HG03280 (cell line): ENCODE measurements at regions not wholly inside any gene's neighbourhood (a gene's known extent, or its start where the extent isn't known, plus 50 kb on each side); places are given as distances from the start of the nearest gene placed in this dataset.

Experiments
- ATAC-seq: cut with Tn5 transposase; IDR thresholded peaks from one replicate; pipeline ENCODE4 v1.9.1; 2021; ENCODE audit warnings: mild to moderate bottlenecking, moderate library complexity; ENCODE audit not compliant: unreplicated experiment

- ATAC-seq, result no peak
Measured at GRCh38 chr6:40340957-40341356, 246.2 kb downstream of the LRFN2 start.

GRCh38 chr6:40340196-40340595, 247.0 kb downstream of the LRFN2 start:
- ATAC-seq, result no peak

DNA sequence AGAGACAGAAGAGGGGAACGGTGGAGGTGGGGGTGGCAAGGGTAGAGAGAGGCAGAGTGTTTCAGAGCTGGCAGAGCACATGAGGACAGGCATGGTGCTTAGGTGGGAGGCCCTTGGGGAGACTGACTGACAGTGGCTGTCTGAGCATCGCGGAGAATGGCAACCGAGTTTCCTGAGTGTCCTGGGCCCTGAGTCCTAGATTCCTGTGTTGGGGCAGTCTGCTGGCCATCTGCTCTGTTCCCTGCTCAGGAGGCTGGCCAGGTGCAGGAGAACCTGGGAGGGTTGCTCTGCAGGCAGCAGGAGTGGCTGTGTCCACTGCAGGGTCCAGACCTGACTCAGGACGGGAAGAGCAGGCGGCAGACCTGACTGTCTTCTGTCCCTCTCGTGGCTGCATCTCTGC, 248.9 kb downstream of the LRFN2 start:
- no peak for ATAC-seq

DNA sequence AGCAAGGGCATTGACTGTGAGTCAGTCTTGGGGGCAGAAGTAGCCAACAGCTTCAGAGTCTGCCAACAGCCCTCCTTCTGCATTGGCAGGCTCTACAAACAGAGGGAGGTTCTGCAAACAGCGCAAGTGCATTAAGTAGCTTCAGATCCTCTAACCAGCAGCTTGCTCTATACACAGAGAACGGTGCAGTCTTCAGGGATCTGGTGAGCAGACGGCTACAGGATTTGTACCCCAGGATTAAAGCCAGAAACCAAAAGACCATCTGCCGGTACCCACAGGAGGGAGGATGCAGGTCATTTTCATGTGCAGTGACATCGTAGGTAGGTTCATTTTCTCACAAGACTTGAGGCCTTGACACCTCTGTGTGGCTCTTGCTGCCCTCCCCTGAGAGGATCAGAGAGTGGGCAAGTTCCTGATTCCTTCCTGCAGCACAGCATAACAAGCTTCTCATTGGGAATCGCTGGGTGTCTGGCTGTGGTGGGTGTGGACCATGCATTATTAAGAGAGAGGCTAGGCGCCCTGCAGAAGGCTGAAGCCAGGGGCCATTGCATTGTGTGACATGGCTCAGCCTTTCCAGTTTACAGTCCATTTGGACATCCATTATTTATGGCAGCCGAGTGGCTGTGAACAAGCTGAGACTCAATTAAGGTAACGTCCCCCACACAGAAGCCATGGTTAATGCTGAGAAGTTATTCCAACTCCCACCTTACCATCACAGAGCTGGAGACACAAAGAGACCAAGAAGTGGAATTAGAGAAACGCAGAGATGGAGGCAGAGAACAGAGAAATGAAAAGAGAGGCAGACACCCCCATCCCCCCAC, 250.0 kb downstream of the LRFN2 start:
- ATAC-seq, result no peak

GRCh38 chr6:40336296-40336695, 250.9 kb downstream of the LRFN2 start:
- ATAC-seq, result no peak

DNA sequence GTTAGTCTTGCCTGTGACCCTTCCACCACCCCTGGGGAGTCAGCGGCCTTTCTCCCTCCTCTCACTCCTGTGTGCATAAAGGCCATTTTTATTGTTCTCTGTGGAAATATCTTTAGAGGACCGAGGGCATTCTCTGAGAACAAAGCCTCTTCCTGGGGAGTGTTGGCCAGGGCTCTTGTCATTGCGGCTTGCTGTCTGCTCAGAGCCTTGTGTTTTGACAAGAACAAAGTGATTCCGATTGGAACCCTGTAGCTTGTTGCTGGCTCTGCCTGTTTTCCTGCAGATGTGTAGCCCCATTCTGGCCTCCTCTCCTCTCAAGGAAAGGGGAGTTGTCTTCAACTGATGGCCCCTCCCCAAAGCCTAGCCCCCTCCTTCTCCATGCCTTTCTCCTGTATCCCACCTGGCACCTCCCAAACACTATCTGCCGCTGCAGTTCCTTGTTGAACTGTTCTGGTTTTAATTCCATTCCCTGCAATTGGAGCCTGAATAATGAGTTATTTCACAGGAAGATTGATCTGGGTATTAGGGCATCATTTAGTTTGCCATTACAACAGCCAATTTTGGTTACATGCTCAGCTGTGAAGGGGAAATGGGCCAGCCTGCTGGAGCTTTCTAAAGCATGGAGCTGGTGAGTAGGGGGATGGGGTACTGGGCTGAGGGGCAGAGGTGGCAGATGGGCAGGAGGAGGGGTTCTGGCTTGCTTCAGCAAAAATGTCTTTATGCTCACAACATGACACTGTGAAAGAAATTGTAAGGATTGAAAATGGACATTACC, 252.5 kb downstream of the LRFN2 start:
- ATAC-seq, result no peak

DNA sequence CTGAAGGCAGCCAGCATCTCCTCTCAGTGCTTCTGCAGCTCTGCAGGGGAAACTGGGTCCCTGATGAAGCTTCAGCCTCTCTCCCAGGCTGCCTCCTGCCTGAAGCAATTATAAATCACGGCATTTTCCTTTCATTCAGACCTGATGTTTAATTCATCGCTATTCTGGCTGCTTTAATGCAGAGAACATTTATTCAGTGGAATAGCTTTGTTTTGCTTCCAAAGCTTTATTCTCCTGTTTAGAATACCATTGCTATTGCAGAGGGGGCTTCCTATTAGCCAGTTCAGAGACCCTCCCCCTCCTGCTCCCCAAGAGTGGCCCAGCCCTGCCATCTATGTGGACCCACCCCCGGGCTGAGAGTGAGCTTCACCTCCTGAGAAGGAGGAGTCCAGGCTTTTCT, 255.6 kb downstream of the LRFN2 start:
- no peak for ATAC-seq

DNA sequence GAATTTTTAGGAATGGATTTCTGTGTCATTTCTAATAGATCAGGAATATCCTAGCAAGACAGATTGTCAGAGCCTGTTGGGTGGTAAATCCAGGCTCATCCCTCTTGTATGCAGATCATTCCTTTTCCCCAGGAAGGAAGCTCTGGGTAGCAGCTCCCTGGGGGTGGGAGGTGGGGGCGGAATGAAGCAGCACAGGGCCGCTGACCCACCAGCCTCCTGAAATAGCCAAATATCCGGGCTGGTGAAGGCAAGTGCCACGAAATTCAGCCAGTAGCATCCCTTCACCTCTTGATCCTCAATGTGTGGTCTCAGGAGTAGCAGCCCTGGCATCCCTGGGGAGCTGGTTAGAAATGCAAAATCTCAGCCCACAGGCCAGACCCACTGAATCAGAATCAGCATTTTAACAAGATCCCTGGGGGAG, 256.9 kb downstream of the LRFN2 start:
- no peak for ATAC-seq

DNA sequence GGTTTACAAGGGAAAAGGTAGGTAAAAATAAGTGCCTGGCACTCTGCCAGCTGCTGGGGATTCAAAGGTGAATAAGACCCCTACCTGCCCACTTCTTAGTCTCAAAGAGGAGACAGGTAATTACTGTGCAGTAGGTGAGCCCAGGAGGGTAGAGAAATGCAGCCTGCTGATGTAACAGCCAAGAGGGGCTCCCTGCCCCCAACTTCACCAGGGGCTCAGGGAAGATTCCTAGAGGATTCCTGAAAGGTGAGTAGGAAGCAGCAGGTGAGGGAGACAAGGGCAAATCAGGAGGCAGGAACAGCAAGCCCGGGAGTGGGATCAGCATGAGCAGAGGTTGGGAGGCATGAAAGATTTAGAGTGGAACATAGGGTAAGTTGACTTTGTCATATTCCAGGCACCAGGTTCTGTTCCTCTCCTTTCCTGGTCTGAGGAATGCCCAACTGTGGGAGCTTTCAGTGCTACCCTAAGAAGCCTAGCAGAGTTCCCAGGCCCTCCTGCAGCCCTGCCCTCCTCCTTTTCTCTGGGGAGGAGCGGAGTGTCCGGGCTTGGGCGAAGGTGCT, 258.1 kb downstream of the LRFN2 start:
- ATAC-seq, result no peak

GRCh38 chr6:40328386-40328985, 258.7 kb downstream of the LRFN2 start:
- ATAC-seq, result no peak

GRCh38 chr6:40326714-40327421, 260.3 kb downstream of the LRFN2 start:
- ATAC-seq, result no peak

DNA sequence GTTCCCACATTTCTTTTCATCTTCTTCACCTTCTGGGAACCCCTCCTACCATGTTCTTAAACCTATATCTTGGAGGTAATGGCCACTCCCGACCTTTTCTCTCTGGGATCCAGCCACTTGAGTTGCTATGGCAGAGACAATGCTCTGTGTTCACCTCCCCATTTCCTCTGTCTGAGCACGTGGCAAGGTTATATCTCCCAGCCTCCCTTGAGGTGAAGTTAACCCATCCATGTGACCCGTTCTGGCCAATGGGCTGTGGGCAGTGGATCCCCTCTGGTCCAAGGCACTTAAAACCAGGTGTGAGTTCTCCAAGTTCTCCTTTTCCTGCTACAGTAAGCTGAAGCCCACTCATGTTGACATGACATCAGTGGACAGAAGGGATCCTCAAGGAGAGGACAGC, 261.4 kb downstream of the LRFN2 start:
- no peak for ATAC-seq

DNA sequence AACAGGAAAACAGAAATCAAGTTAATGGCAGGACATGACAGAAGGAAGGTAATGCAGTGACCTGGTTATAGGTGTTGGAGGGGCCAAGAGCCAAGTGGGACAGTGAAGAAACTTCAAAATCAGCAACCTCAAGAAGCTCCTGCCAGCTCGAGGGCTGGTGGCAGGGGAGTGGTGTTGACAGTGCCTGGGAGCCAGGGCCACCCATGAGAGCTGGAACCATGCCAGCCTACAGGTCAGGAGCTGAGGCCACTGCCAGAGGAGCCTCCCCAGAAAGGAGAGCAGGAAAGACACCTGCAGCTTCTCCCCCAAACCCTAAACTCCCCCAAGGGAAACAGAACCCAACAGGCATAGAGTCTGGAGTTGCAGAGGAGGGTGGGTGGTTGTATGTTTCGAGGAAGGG, 262.1 kb downstream of the LRFN2 start:
- ATAC-seq, result no peak

DNA sequence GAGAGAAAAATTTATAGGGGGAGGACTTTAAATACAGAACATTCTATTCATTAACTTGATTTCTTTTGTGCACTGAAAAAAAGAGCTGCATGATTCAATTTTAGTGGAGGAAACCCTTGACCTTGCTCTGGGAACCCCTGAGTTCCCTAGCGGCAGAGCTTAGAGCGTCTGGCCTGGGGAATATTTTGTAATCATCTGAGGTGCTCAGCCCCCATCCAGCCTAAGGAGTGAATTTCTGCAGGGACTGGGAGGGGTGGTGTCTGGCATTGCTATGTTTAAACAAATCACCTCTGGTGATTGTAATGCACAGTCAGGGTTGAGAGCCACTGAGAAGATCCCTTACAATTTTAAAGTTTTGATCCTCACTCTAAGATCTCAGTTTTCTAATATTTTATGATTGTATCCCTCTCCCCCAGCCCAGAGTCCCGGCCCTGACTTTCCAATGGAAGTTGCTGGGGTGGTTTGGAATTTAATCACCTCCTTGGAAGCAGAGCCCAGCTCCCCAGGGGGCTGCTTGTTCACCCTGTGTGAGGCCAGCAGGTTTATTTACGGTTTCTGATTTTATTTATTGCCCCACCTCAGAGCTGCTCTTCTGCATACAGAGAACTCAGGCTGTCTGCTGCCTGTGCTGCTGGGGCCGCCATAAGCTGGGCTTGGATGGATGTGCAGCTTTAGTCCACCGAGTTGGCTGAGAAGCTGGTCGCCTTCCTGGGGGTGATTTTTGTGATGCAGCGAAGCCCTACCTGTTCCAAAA, 263.1 kb downstream of the LRFN2 start:
- no peak for ATAC-seq

- no peak for ATAC-seq
Measured at GRCh38 chr6:40322336-40322735, 264.8 kb downstream of the LRFN2 start.

DNA sequence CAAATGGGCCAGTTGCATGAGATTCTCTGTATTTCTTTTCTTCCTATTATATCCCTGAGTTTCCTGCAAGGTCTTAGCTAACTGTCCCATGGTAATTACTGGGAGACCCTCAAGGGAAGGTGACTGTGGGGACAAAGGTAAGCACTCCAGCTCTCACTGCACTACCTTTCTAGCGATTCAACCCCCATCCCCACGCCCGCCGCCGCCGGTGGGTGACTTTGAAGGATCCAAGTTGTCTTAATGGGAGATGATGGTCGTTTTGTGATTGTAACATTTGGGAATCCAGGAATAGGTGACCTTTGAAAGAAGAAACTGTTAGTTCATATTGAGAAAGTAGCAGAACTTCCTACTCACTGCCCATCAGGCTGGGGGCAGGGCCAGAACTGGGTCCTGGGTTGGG, 265.5 kb downstream of the LRFN2 start:
- ATAC-seq, result no peak

GRCh38 chr6:40320947-40321346, 266.2 kb downstream of the LRFN2 start:
- ATAC-seq, result no peak

- ATAC-seq, result no peak
Measured at GRCh38 chr6:40320441-40320840, 266.7 kb downstream of the LRFN2 start.

DNA sequence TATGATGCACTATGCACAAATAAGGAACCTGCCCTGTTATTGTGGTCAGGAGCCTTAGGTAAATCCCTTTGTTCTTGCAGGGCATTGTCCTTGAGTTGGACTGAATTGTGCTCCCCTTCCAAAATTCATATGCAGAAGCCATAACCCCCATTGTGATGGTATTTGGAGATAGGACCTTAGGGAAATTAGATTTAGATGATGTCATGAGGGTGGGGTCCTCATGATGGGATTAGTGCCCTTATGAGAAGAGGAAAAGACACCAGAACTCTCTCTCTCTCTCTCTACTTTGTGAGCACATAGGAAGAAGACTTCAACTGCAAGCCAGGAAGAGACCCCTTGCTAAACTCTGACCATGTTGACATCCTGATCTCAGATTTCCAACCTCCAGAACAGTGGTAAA, 268.0 kb downstream of the LRFN2 start:
- no peak for ATAC-seq

- no peak for ATAC-seq
Measured at GRCh38 chr6:40315060-40315459, 272.1 kb downstream of the LRFN2 start.
